ENCODE measurements at regions not wholly inside any gene's neighbourhood (a gene's known extent, or its start where the extent isn't known, plus 50 kb on each side); places are given as distances from the start of the nearest gene placed in this dataset.

- TF ChIP-seq CTCF (conservative IDR thresholded peaks at IDR 0.05; ENCODE audit: low read length) (no peak), EZH2phosphoT487 (IDR thresholded peaks at IDR 0.05; ENCODE audit: borderline replicate concordance, low read depth, low read length) (no peak)
Observed at GRCh38 chr4:10809905-10810304, 125.3 kb upstream of the CLNK start.
